Epithelial cell of esophagus (primary cell): ENCODE measurements at regions not wholly inside any gene's neighbourhood (a gene's known extent, or its start where the extent isn't known, plus 50 kb on each side); places are given as distances from the start of the nearest gene placed in this dataset.

ENCODE experiments used
- DNase-seq: peaks from one replicate; pipeline ENCODE4 v3.0.0; 2010; ENCODE audit warnings: low read depth
- H3K4me3 ChIP-seq: 2 replicates; pipeline ENCODE4 v1.5.1; 2011; ENCODE audit warnings: mild to moderate bottlenecking, low read length, control low read depth
- CTCF ChIP-seq: IDR thresholded peaks from 2 replicates; pipeline ENCODE4 v1.5.1; 2011; ENCODE audit warnings: low read depth, mild to moderate bottlenecking, low read length, control low read depth, inconsistent platforms; ENCODE audit not compliant: insufficient read depth; ENCODE audit errors: missing control alignments

- TF ChIP-seq CTCF = no peak
- peak; percentile 49 for DNase-seq
- no peak overlapping the region for H3K4me3 ChIP-seq
These were observed 189.8 kb upstream of the SEMA3A start for GRCh38 chr7:84384417-84384816.

- DNase-seq = no peak
- H3K4me3 ChIP-seq = no peak overlapping the region
- TF ChIP-seq CTCF = no peak
These were observed 184.9 kb upstream of the SEMA3A start for GRCh38 chr7:84379446-84379845.

- no peak for TF ChIP-seq CTCF
- DNase-seq = peak; percentile 33
These were observed 178.1 kb upstream of the SEMA3A start for GRCh38 chr7:84372712-84373111.

GRCh38 chr7:84372155-84372621 is 177.6 kb upstream of the SEMA3A start:
- no peak for TF ChIP-seq CTCF
- no peak overlapping the region for H3K4me3 ChIP-seq
- DNase-seq = peak; percentile 80

More at GRCh38 chr7:84372712-84373111, 178.1 kb upstream of the SEMA3A start:
- no peak overlapping the region for H3K4me3 ChIP-seq

GRCh38 chr7:84370114-84370513 is 175.5 kb upstream of the SEMA3A start:
- no peak for TF ChIP-seq CTCF
- no peak overlapping the region for H3K4me3 ChIP-seq
- DNase-seq = no peak

- DNase-seq = no peak
- H3K4me3 ChIP-seq = no peak overlapping the region
- TF ChIP-seq CTCF = no peak
These were observed 173.5 kb upstream of the SEMA3A start for GRCh38 chr7:84368122-84368521.

GRCh38 chr7:84364708-84365107 is 170.1 kb upstream of the SEMA3A start:
- no peak for TF ChIP-seq CTCF

More at GRCh38 chr7:84364708-84365107, 170.1 kb upstream of the SEMA3A start:
- DNase-seq = no peak
- no peak overlapping the region for H3K4me3 ChIP-seq
